NCI-H2196 (cell line): ENCODE measurements at regions not wholly inside any gene's neighbourhood (a gene's known extent, or its start where the extent isn't known, plus 50 kb on each side); places are given as distances from the start of the nearest gene placed in this dataset.
"Not testable (repeated sequence)": the region's sequence is repeated elsewhere in the genome, so short reads cannot be mapped to it uniquely, and the experiment has no call there.

ENCODE experiments used
- DNase-seq: peaks from one replicate; lab custom pipeline; 2025; ENCODE audit not compliant: unreplicated experiment; lab: John Stamatoyannopoulos, UW

DNA sequence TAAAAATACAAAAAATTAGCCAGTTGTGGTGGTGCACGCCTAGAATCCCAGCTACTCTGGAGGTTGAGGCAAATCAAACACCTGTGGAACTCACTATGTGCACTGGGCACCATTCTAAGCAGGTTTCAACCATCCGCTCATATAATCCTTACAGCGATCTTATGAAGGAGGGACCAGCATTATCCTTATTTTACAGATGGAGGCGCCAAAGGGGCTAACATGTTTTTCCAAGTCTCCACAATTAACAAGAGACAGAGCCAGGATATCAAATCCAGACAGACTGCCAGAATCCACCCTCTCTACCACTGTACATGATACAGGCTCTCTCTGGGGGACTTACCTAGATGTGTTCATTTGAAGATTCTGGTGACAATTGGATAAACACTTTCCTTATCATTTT is 479.0 kb downstream of the XYLT1 start:
- DNase-seq = no peak

DNA sequence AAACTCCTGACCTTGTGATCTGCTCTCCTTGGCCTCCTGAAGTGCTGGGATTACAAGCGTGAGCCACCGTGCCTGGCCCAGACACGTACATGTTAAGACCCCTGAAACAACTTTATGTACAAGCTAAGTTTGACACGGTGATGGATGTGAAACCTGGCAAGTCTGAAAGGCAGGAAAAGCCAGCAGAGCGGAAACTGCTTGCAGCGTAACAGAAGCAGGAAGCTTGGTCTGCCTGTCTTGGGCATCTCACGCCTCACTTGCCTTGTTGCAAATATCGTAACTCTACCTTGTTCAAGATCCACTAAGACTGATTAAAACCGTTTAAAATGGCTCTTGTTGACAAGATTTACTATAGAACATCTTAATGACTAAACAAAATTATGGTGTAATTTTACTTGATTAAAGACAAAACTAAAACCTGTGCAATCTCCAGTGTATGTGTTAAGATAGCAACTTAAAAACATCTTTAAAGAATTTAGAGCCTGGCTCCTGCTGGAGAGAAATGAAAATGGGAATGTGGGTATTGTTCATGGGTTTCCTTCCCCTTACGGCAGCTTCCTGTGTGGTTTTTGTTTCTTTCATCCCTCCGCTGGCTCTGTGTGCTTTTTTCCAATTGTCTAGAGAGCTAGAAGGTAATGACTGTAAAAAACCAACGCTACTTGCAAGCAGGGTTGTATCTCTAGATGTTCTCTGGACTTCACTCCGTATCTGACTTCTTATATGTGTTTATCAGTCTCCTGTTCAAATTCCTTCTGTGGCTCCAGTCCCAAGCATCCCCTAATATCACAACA is 477.6 kb downstream of the XYLT1 start:
- DNase-seq = no peak

DNA sequence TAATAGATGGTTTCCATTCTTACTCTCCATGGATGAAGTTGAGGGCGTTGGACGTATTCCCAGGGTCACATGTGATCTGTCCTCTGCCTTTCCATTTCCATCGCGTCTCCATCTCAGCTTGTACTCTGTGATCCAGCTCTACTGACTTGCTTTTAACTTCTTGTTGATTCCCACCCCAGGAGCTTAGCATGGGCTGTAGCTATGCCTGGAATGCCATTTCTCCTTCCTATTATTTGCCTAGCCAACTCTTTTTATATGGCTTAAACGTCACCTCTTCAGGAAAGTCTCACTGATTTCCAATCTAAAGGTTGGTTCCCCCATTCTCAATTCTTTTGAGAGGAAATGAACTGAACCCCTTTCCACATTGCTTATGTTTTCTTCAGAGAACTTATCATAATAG is 475.9 kb downstream of the XYLT1 start:
- no peak for DNase-seq

DNA sequence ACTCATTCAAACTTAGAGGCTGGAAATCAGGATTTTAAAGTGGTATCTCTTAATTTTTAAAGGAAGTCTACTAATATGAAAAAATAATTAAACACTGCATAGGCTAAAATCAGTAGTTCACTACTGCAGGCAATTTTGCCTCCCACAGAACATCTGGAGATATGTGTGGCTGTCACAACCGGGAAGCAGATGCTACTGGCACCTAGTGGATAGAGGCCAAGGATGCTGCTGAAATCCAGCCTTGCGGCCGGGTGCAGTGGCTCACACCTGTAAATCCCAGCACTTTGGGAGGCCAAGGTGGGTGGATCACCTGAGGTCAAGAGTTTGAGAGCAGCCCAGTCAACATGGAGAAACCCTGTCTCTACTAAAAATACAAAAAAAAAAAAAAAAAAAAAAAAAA is 473.9 kb downstream of the XYLT1 start:
- DNase-seq = no peak

DNA sequence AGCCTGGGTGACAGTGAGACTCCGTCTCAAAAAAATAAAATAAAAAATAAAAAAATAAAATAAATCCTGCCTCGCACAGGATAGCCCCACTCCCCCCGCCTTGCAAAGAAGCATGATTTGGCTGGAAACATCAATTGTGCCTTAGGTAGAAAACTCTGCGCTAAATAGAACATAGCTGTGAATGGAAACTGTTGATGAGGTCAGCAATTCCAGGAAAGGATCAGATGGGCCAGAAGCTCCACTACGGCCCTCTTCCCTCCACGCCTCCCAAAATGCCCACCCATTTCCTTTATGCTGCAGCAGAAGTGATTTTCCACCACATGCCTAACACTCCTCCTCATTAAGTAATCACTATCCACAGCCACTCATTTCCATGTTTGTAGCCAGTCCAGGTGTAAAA is 473.4 kb downstream of the XYLT1 start:
- DNase-seq = no peak

DNA sequence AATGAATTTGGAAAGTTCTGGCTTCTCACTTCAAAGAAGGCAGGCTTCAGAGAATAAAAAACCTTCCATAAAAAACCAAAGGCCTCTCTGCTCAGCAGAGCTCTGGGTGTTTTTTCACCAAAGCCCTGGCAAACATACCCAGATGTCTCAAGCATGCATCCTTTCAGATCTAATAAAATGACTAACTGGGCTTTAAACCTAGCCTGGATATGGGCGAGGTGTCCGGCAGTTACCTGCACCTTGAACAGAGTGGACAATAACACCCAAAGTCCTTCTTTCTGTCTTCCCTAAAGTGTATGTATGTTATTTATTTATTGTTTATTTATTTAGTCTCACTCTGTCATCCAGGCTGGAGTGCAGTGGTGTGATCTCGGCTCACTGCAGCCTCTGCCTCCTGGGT is 469.3 kb downstream of the XYLT1 start:
- DNase-seq = no peak

DNA sequence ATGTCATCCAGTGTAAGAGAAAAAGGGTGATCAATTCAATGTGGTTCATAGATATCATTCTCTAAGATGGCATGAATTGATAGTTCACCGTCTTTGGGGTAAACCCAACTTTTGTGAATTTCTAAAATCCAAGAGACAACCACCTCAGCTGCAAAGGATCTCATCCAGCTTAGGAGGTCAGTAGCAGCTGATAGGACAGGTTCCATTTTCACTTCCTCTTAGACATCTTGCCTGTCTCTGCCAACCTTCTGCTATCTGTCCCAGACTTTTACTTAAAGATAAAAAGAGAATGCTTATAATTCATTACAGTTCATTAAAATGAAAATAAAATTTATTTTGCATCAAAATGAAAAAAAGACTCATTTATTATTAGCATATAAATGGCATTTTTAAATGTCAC is 468.2 kb downstream of the XYLT1 start:
- no peak for DNase-seq

DNA sequence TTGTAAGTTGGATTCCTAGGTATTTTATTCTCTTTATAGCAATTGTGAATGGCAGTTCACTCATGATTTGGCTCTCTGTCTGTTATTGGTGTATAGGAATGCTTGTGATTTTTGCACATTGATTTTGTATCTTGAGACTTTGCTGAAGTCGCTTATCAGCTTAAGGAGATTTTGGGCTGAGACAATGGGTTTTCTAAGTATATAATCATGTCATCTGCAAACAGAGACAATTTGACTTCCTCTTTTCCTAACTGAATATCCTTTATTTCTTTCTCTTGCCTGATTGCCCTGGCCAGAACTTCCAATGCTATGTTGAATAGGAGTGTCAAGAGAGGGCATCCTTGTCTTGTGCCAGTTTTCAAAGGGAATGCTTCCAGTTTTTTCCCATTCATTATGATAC is 464.8 kb downstream of the XYLT1 start:
- DNase-seq = not testable (repeated sequence)

DNA sequence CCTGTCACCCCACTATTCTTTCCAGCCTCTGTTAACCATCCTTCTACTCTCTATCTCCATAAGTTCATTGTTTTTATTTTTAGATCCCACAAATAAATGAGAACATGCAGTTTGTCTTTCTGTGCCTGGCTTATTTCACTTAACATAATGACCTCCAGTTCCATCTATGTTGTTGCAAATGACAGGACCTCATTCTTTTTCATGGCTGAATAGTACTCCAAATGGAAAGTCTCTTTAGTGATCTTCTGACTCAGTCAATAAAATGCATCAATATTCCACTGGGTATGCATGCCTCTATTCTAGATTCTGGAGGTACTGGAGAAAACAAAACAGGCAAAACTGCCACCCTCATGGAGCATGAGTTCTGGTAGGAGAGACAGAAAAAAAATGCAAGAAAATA is 459.0 kb downstream of the XYLT1 start:
- DNase-seq = no peak

DNA sequence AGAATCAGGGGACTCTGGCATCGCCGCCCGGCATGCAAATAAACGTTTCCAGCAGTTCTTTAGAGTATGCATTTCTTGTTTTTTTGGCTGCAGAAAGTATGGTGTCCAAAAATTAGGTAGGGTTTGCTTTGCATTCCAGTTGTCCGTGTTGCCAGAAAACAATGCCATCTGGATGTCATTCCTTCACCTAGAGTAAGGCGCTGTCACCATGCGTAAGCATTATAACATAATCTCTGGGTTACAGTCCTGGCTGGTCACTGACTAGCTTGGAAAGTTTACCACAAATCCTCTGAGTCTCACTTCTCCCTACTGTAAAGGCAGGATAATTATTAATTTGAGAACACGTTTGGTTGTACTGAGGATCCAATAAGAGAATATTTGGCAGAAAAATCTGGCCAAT is 457.7 kb downstream of the XYLT1 start:
- DNase-seq = no peak

DNA sequence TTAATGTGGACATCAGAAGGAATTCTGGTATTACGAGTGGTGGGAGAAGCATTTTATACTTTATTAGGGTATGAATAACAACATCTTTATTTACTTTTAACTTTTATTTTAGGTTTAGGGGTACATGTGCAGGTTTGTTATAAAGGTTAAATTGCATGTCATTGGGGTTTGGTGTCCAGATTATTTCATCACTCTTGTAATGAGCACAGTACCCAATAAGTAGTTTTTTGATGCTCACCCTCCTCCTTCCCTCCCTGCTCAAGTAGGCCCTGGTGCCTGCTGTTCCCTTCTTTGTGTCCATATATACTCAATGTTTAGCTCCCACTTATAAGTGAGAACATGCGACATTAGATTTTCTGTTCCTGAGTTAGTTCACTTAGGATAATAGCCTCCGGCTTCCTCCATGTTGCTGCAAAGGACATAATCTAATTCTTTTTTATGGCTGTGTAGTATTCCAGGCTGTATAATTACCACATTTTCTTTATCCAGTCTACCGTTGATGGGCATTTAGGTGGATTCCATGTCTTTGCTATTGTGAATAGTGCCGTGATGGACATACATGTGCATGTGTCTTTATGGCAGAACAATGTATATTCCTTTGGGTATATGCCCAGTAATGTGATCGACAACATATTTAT is 456.2 kb downstream of the XYLT1 start:
- DNase-seq = no peak

DNA sequence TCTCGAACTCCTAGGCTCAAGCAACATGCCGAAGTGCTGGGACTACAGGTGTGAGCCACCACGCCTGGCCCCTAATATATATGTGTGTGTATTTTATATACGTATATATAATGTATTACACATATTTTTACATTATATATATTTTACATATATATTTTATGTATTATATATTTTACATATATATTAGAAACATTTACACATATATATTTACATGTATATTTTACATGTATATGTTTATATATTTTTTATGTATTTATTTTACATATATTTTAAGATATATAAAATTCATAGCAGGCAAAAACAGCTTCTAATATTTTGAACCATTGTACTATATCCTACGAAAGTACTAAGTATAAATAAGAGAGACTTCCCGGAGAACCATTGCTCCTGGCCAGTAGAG is 455.1 kb downstream of the XYLT1 start:
- DNase-seq = no peak

DNA sequence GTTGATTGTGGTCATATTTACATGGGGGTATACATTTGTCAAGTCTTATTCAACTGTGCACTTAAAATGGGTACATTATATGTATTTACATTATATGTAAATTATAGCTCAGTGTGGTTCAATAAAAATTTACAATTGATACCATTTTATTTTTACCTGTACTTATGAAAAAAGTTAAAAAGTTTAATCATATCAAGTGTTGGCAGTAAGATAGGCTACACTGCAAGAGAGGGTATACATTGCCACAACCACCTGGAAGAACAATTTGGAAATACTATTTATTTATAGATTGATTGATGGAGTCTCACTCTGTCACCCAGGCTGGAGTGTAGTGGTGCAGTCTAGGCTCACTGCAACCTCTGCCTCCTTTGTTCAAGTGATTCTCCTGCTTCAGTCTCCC is 453.3 kb downstream of the XYLT1 start:
- no peak for DNase-seq

DNA sequence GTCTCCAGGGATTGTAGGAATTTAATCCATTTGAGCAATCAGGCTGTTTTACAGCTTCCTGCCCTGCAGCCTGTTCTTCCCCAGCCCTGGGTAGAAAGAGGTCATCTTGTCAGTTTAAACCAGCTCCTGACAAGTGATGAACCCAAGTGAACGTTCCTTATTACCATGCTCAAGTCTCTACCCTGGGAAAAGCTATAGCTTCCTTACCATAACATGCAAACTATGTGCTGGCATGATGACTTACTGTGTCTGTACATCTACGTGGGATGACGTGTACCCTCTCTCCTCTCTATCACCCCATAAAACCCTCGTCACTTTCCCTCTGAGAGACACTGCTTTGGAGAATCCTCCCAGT is 452.2 kb downstream of the XYLT1 start:
- no peak for DNase-seq

DNA sequence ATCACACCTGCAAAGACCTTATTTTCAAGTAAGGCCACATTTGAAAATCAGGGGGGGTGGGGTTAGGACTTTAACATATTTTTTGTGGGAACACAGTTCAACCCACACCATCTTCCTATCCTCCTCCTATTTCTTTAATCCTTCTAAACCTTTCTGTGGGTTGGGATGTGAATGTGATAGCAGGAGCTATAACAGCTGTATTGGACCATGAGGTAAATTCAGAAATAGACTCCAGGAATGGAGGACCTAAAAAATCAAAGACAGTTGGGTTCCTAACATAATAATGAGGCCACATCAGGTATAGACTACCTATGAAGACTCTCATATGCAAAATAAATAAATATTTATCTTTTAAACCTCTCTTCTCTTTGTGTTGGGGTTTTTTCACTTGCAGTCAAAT is 451.4 kb downstream of the XYLT1 start:
- no peak for DNase-seq

DNA sequence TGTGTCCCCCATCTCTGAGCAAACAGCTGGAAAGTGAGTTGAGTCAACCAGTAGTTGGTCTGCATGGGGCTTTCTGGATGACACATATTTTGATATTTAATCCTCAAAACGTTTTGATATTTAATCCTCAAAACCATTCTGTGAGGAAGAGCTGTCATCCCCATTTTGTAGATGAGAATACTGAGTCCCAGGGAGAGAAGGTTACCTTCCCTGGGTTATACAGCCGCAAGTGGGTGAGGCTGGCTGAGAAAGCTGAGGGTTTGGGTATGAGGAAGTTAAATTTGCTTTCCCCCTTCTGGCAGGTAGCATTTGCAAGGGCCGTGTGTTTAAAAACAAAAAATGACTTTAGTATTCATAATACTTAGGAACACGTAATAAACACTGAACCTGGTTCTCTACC is 447.2 kb downstream of the XYLT1 start:
- DNase-seq = no peak

DNA sequence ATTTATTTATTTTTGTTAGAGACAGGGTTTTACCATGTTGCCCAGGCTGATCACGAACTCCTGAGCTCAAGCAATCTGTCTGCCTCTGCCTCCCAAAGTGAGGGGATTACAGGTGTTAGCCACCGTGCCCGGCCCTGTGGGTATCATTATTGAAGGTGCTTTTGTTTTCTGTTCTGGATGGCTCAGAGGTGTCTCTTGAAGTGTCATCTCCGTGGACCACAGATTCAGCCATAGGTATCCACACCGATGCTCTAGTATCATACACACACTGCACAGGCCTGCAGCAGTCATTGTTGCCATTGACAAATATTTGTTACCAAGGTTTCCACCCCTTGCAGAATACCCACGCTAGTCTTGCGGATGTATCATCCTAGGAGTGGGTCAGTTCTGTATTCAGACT is 446.2 kb downstream of the XYLT1 start:
- DNase-seq = no peak

DNA sequence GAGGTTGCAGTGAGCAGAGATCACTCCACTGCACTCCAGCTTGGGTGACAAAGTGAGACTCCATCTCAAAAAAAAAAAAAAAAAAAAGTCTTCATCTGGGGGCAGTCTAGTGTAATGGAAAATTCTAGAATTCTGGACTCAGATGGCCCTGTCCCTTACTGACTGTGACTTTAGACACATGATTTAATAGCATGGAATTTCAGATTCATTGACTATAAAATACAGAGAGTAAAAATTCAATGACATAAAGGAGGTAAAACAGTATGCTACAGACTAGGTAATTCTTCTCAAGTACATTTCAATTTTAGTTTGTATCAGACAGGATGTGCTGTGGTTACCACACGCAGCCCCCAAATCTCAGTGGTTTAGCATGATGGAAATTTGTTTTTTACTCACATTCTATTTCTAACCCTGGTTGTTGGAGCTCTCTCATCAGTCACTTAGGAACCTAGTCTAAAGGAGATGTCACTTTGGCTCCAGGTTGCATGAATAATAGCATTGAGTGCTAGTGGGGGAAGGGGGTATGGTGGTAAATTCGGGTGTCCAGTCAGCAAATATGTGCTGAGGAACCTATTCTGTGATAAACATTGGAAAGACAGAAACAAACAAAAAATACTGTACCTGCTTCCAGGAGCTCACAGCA is 444.0 kb downstream of the XYLT1 start:
- no peak for DNase-seq

DNA sequence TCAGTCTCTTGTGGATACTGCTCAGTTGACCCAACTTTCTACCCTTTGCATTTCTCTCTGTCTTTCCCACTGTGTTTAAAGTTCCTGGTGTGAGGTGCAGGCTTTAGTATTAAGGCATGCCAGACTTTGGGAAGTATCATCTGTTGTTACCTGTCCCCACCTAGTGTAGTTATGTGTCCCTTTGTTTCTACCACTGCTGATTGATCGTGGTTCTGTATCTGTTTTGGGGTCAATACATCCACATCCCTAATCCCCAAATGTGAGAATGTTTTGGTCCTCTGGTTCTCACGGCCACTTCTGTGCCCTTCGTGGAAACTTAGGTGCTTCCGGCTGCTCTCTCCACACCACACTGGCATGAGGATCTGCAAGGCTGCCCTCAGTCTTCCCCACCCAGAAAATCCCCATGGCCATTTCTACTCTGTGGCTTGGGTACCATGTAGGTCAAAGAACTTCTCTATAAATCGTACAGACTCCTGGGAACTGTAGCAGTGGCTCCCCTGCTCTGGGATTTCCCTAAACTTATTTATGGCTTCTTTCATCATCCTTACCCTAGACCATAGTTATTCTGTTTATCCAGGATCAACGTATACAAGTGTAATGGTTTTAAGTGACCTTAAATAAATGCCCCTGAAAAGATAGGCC is 443.2 kb downstream of the XYLT1 start:
- DNase-seq = no peak

DNA sequence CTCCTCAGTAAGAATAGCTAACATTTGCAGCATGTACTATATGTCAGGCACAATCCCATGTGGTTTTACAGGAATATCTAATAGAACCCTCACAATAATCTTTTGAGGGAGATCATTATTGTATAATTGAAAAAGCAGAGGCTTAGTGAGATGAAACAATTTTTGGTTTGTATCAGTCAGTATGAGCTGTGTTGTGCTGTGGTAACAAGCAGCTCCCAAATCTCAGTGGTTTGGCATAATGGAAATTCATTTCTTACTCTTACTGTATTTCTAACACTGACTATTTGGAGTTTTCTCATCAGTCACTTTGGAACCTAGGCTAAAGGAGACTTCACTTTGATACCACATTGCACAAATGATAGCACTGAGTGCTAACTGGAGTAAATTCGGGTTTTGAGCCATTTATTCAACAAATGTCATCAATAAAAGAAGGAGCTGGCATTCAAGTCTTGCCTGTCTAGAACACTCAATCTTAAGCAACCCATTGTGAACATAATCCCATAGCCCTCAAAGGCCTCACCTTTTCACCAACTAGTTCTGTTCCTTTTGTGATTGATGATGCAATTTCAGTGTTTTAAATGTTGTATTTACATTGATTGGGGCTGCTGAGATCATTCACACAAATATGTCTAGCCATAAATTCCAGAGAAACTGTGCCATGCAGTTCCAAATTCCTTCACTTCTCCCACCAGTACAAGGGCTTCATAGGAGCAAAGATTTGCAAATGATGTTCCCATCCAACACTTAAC is 441.0 kb downstream of the XYLT1 start:
- DNase-seq = no peak

DNA sequence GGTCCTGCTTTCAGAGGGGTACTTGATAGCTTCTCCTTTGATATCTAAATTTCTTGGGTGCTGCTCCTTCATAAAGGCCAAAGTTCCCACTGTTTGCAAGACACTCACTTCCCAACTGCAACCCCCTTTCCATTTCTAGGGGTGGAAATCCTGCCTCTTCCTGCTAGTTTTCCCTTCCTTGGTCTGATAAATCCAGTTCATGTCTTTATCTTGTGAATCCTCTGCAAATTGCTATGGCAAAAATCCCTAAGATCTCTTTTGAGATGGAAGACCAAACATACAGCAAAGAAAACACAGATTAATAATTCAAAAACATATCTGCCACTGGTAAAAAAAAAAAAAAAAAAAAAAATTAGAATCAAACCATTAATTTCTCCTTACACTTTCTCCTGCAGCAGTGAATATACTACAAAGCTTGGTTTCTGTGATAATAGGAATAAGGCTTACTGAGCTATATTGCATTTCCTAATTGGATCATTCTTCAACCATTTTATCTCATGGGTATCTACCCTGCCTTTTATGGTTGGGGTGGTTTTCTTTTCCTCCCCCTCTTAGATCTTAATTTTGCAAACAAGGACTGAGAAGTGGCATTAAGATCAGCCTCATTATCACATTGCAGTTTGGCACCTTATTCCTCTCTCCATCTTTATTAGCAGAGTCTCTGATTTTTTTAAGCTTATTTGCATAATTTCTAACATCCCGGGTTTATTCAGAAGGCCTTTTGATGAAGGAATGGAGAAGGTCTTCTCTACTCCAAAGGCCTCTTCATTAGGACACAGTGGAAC is 439.1 kb downstream of the XYLT1 start:
- DNase-seq = no peak
